Erythroblast (primary cell): ENCODE measurements at regions not wholly inside any gene's neighbourhood (a gene's known extent, or its start where the extent isn't known, plus 50 kb on each side); places are given as distances from the start of the nearest gene placed in this dataset.

Experiments
- GATA1 ChIP-seq: IDR thresholded peaks from 2 replicates; pipeline ENCODE4 v1.6.1; 2011; ENCODE audit warnings: low read depth, mild to moderate bottlenecking, control low read depth, low read length, moderate library complexity
- POLR2A ChIP-seq: IDR thresholded peaks from 2 replicates; pipeline ENCODE4 v1.6.1; 2011; ENCODE audit warnings: mild to moderate bottlenecking, low read length

DNA sequence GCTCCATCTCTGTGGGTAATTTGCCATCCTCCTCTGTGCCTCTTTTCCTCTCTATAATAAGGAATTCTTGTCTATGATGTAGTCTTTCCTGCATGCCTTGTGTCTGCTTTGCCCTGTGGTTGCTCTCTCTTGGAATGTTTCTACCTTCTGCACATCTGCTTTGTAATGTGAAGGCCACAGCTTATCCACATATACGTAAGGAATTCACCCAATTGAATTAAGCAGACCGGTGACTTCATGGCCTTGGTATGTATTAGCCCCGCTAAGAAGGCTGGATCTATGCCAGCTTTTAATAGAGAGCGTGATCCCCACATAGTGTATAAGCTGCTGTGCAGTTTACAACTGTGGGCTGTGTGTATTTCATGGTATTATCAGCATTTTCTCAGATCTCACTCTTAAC, 274.7 kb downstream of the RNF144A start:
- TF ChIP-seq POLR2A (no peak), GATA1 (no peak)
